GM10266 (cell line): ENCODE measurements at regions not wholly inside any gene's neighbourhood (a gene's known extent, or its start where the extent isn't known, plus 50 kb on each side); places are given as distances from the start of the nearest gene placed in this dataset.

ENCODE experiments used
- DNase-seq: peaks from one replicate; pipeline ENCODE4 v3.0.0; 2012; ENCODE audit errors: extremely low spot score
- TF ChIP-seq, protein P1 (sequence below): IDR thresholded peaks from 2 replicates; pipeline ENCODE4 v1.5.1; 2012; ENCODE audit warnings: mild to moderate bottlenecking, low read depth; ENCODE audit not compliant: control insufficient read depth, insufficient read depth; ENCODE audit errors: missing control alignments

DNA sequence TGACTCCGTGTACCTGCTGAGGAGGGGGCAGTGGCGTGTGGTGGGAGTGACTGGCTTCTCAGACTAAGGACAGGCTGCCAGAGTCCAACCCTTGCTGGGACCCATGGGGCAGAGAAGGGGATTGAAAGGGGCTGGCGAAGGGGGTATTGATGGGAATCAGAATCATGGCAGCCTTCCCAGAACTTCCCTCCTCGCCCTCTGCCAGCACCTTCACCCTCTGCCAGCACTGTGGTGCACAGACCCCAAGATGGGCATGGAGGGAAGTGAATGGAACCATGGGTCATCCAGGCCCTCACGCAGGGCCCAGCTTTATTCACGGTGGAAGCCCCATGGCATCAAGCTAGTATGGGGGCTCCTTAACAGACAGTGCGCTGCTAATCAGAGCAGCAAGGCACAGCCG lies 76.8 kb downstream of the IRX5 start:
- DNase-seq = no peak
- TF ChIP-seq, protein P1, sequence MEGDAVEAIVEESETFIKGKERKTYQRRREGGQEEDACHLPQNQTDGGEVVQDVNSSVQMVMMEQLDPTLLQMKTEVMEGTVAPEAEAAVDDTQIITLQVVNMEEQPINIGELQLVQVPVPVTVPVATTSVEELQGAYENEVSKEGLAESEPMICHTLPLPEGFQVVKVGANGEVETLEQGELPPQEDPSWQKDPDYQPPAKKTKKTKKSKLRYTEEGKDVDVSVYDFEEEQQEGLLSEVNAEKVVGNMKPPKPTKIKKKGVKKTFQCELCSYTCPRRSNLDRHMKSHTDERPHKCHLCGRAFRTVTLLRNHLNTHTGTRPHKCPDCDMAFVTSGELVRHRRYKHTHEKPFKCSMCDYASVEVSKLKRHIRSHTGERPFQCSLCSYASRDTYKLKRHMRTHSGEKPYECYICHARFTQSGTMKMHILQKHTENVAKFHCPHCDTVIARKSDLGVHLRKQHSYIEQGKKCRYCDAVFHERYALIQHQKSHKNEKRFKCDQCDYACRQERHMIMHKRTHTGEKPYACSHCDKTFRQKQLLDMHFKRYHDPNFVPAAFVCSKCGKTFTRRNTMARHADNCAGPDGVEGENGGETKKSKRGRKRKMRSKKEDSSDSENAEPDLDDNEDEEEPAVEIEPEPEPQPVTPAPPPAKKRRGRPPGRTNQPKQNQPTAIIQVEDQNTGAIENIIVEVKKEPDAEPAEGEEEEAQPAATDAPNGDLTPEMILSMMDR = no peak

DNA sequence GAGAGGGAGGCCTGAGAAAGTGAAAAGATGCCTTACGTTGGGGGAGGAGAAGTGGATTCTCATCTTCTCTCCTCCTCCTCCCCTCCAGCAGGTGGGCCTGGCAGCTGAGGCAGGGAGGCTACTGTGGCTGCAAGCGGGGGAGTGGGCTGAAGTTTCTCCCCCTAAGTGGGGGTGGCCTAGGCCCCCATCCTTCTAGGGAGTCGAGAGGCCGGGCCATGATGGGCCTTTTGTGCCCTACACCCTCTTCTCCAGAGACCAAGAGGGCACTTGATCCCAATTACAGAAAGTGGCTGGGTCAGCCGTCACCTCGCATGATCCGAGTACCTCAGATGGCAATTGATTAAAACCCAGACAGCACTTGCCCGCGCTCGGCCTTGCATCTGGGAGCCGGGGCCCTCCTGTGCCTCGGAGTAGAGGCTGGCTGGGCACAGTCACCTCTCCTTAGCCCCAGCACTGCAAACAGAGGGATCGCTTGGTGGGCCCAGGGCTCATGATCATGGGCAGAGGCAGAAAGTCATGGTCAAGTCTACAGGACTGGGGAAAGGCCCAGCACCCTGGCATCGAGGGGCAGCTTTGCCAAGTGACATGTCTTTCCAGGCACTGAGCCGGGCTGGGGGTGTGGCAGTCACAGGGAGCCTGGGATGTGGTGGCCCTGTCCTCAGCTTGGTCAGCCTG lies 78.3 kb downstream of the IRX5 start:
- DNase-seq = no peak

DNA sequence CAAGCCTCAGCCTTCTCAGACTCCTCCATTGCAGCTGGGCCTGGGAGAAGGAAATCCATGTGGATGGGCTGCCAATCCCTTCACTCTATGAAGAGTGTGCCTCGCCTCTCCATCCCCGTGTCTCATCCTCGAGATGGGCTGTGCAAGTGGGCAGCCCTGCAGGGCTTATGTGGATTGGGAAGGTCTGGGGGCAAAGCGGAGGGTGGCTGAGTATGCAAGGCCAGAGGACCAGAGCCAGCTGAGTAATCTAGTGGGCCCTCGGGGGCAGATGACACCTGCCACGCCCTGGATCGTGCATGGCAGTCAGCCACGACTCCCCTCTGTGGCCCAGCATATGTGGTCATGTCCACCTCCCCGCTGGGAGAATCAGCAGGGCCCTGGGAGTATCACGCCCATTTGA lies 78.9 kb downstream of the IRX5 start:
- TF ChIP-seq, protein P1 = no peak
- no peak for DNase-seq

More for the DNA sequence above, 78.3 kb downstream of the IRX5 start:
- TF ChIP-seq, protein P1 = no peak

DNA sequence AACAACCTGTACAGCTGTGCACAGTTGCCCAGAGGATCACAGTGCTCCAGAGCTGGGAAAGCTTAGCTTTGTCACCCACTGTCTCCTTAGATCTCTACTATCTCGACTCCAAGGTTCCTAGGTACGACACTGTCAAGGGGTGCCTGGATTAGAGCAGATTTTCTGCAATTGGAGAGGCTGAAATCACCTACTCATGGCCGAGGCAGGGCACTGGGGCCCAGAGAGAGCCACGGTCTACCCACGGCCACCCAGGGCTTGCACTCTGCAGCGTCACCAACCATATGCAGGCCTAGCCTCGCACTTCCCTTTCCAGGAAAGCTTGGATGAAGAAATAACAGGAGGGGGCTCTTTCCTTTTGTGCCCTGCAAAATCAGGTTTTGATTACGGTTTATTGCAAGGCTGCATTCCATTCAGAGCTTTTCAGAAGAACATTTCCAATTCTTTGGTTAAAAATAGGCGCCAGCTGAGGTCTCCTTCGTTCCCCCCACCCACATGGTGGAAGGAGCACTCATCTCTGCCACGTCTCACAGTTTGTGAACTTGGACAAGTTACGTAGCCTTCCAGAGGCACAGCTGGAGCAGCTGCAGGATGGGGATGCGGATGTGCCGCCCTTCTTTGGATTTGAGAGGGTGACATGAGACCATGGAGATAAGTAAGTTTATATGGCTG lies 80.0 kb downstream of the IRX5 start:
- DNase-seq = no peak
- TF ChIP-seq, protein P1 = no peak

DNA sequence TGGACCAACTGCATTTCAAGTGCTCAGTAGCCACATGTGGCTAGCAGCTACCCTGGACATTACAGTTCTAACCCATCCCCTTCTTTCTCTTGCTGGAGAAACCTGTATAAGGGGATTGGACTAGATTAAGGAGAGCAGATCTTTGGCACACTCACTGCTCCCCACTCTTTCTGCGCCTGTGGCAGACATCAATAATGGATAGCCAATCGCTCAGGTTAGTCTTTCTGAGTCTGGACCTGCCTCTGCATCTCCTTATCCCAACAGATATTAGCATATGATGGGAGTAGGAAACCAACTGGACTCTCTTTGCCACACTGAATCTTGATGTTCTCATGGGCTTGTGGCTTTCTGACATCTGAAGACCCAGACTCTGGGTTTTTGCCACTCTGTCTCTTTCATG lies 81.7 kb downstream of the IRX5 start:
- TF ChIP-seq, protein P1 = no peak
- DNase-seq = no peak

DNA sequence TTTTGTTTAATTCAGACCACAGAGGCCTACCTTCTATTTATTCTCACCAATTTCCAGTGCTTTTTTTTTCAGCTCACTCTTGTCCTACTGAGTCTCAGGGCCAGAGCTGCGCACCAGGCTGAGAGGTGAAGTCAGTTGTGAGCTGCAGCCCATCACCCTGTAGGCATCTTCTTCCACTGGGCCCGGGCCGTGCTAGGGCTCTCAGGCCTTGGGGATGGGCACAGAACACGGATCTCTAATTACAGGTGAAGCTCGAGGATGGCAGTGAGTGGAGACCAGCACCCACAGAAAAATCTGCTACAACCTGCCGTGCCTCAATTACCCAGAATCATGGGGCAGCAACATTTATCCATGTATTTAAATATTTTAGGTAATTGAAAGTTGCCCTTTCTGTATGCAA lies 82.1 kb downstream of the IRX5 start:
- TF ChIP-seq, protein P1 = no peak
- no peak for DNase-seq

DNA sequence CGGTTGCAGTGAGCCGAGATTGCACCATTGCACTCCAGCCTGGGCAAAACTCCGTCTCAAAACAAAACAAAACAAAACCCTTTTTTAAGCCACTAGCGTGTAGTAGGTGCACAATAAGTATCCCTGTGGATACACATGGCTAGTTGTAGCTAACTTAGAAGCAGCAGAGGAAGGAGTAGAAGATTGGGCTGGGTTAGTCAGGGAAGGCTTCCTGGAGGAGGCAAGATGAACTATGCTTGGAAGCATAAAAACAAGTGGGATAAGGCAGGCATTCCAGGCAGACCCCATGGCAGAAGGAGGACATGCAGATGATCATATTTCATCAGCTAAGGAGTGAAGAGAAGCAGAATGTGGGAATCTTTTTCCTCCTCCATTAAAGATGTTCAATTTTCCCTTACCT lies 83.4 kb downstream of the IRX5 start:
- DNase-seq = no peak
- TF ChIP-seq, protein P1 = no peak
